Central memory CD8-positive, alpha-beta T cell (primary cell): ENCODE measurements at regions not wholly inside any gene's neighbourhood (a gene's known extent, or its start where the extent isn't known, plus 50 kb on each side); places are given as distances from the start of the nearest gene placed in this dataset.
"Not testable (repeated sequence)": the region's sequence is repeated elsewhere in the genome, so short reads cannot be mapped to it uniquely, and the experiment has no call there.

Experiments
- ATAC-seq: fragments of 150-1000 bp; cut with Tn5 transposase; replicated peaks from 2 replicates; pipeline ENCODE4 v1.10.0; 2022; ENCODE audit warnings: mild to moderate bottlenecking, moderate FRiP score, moderate number of reproducible peaks; ENCODE audit not compliant: poor library complexity, severe bottlenecking; ENCODE audit errors: extremely low read depth
- DNase-seq, 2 donors: peaks; one replicate each; pipeline ENCODE4 v3.0.0; 2021; ENCODE audit warnings: low spot score in 2 of 2
- H3K27ac Mint-ChIP-seq: one replicate; pipeline ENCODE4 v1.8.0; 2022; ENCODE audit warnings: low read depth, mild to moderate bottlenecking, moderate library complexity, mixed read lengths
- H3K27me3 Mint-ChIP-seq: one replicate; pipeline ENCODE4 v1.8.0; 2022; ENCODE audit warnings: mixed read lengths
- H3K36me3 Mint-ChIP-seq: one replicate; pipeline ENCODE4 v1.8.0; 2022; ENCODE audit warnings: mild to moderate bottlenecking, moderate library complexity, mixed read lengths; ENCODE audit not compliant: insufficient read depth
- H3K4me1 Mint-ChIP-seq: one replicate; pipeline ENCODE4 v1.8.0; 2022; ENCODE audit warnings: mixed read lengths
- H3K4me3 Mint-ChIP-seq: one replicate; pipeline ENCODE4 v1.8.0; 2022; ENCODE audit warnings: mild to moderate bottlenecking, moderate library complexity, mixed read lengths
- H3K9me3 Mint-ChIP-seq: one replicate; pipeline ENCODE4 v1.8.0; 2022; ENCODE audit warnings: mixed read lengths

DNA sequence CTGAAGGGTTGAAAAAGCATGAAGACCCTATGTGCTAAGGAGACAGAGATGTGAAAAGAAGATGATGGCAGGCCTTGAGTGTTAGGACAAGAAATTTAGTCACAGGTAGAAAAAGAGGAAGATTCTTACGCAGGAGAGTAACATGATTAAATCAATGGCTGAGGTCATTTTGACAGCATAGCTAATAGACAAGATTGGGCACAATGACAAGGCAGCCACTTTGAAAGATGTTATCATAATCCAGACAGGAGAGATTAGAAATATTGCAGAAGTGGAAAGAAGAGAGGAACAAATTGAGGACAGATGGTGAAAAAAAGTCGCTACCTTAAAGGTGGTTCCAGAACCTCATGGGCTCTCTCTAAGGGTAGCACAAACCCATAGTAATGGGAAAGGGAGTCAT lies 228.8 kb upstream of the DDHD1 start:
- Mint-ChIP-seq H3K4me1 (no peaks in the 10 kb centered on the region), H3K27ac (no peak overlapping the region), H3K4me3 (no peak overlapping the region), H3K27me3 (peaks cover under 1% of the 10 kb centered on the region), H3K36me3 (no peaks in the 10 kb centered on the region), H3K9me3 (no peaks in the 10 kb centered on the region)
- DNase-seq (no peak), ATAC-seq (no peak)

DNA sequence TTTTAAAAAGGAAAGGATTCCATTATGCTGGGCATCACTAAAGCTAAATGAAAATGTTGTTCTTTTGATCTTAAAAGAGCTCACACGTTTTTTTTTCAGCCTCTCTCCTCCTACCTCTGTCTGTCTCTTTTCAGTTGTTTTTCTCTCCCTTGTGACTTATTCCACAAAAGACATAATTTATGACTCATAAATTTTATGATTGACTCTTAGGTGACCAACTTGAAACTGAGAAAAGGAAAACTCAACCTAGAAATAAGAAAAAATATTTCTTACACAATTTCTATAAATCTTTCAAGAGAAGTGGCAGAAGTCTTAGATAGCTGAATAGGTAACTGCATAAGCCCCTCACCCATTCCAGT lies 227.7 kb upstream of the DDHD1 start:
- no peak overlapping the region for H3K4me3 Mint-ChIP-seq
- no peaks in the 10 kb centered on the region for H3K9me3 Mint-ChIP-seq
- no peaks in the 10 kb centered on the region for H3K36me3 Mint-ChIP-seq
- ATAC-seq (no peak), DNase-seq (no peak)
- H3K4me1 Mint-ChIP-seq, result no peaks in the 10 kb centered on the region
- H3K27me3 Mint-ChIP-seq, result no peaks in the 10 kb centered on the region
- no peak overlapping the region for H3K27ac Mint-ChIP-seq

DNA sequence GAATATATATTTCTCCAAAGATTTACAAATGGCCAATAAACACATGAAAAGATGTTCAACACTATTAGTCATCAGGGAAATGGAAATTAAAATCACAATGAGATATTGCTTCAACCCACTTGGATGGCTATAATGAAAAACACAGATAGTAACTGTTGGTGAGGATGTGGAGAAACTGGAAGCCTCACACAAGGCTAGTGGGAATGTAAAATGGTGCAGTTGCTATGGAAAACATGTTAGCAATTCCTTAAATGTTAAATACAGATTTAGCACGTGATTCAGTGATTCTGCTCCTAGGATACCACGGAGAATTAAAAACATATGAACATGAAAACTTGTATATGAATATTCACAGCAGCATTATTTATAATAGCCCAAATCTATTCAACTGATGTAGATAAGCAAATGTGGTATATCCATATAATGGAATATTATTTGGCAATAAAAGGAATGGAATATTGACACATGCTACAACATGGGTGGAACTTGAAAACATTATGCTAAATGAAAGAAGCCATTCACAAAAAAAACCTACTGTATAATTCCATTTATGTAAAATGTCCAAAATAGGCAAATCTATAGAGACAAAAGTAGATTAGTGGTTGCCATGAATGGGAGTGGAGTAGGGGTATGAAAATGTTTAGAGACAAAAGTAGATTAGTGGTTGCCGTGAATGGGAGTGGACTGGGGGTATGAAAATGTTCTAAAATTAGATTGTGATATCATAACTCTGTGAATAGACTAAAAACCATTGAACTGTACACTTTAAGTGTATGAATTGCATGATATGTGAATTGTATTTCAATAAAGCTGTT lies 227.1 kb upstream of the DDHD1 start:
- ATAC-seq (no peak), DNase-seq (no peak)
- no peaks in the 10 kb centered on the region for H3K9me3 Mint-ChIP-seq
- no peak overlapping the region for H3K27ac Mint-ChIP-seq
- H3K36me3 Mint-ChIP-seq, result no peaks in the 10 kb centered on the region
- H3K4me1 Mint-ChIP-seq, result no peaks in the 10 kb centered on the region
- H3K27me3 Mint-ChIP-seq, result no peaks in the 10 kb centered on the region
- no peak overlapping the region for H3K4me3 Mint-ChIP-seq

DNA sequence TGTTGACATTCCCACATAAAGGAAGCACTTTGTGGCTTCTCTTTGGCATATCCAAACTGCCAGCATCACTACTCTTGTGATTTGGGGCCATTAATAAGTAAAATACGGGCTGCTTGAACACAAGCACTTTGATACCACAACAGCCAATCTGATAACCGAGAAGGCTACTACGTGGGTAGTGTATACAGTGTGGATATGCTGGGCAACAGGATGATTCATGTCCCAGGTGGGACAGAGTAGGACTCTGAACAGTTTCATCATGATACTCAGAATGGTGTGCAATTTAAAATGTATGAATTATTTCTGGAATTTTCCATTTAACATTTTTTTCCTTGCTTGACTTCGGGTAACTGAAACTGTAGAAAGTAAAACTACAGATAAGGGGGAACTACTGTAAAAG lies 225.0 kb upstream of the DDHD1 start:
- Mint-ChIP-seq H3K27ac (no peak overlapping the region), H3K4me3 (no peak overlapping the region), H3K9me3 (no peaks in the 10 kb centered on the region), H3K4me1 (no peaks in the 10 kb centered on the region), H3K27me3 (no peaks in the 10 kb centered on the region), H3K36me3 (no peaks in the 10 kb centered on the region)
- DNase-seq (no peak), ATAC-seq (no peak)

DNA sequence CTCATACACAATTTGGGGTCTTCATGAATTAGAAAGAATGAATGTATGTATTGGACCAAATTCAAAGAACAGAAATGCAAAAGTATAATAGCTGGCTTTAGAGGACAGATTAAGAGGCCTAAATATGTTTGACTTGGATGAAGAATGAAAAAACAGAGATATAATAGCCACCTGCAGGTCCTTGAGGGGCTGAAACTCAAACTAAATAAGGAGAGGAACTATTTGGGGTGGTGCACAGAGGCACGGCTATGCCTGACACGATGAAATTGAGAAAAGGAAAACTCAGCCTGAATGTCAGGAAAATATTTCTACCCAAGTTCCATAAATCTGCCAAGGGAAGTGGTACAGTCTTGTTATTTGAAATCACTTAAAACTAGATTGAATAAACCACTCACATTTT lies 222.9 kb upstream of the DDHD1 start:
- Mint-ChIP-seq H3K9me3 (no peaks in the 10 kb centered on the region), H3K4me3 (no peak overlapping the region), H3K4me1 (no peaks in the 10 kb centered on the region), H3K27me3 (no peaks in the 10 kb centered on the region), H3K27ac (no peak overlapping the region), H3K36me3 (no peaks in the 10 kb centered on the region)
- DNase-seq (no peak), ATAC-seq (no peak)

DNA sequence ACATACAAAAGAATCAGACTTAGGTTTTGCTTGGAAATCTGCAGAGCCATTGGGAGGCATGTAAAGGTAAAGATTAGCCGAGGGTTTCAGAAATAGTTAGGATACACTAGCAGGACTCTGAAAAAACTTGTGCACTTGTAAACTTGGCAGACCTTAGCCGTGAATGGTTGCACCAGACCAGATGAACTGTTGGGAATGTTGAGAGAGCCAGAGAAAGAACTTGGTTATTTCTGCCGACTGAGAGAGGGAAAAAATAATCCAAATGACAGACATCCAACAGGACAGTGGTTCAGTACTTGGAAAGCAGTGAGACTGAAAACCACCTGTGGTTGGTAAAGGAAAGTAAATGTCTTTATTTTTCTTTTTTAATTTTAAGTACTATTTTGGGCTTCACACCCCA lies 222.5 kb upstream of the DDHD1 start:
- Mint-ChIP-seq H3K4me1 (no peaks in the 10 kb centered on the region), H3K4me3 (no peak overlapping the region), H3K36me3 (no peaks in the 10 kb centered on the region), H3K27me3 (peaks cover 4% of the 10 kb centered on the region), H3K27ac (no peak overlapping the region), H3K9me3 (no peaks in the 10 kb centered on the region)
- DNase-seq (no peak), ATAC-seq (no peak)

DNA sequence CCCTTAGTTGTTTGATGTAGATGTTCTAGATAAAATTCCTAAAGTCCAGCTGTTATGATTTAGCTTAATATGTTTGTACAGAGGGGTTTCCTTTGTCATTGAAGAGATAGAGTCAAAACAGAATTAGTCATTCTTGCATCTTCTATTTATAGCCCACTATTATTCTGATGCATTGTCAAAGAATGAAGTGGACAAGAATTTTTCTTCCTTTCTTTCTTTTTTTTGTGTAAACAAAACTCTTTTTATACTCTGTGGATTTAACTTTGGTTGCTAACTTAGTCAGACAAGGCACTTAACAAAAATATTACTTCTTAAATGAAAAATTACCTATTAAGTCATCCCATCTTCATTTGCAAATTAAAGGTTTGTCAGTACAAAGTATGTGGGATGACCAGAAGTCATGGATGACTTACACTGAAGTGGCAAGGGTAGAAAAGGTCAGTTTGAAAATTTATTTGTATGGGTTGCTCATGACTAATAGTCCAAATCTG lies 215.6 kb upstream of the DDHD1 start:
- Mint-ChIP-seq H3K4me1 (no peaks in the 10 kb centered on the region), H3K27ac (no peak overlapping the region), H3K4me3 (no peak overlapping the region), H3K27me3 (peaks cover 9% of the 10 kb centered on the region), H3K9me3 (no peaks in the 10 kb centered on the region), H3K36me3 (no peaks in the 10 kb centered on the region)
- no peak for DNase-seq
- ATAC-seq, result no peak

DNA sequence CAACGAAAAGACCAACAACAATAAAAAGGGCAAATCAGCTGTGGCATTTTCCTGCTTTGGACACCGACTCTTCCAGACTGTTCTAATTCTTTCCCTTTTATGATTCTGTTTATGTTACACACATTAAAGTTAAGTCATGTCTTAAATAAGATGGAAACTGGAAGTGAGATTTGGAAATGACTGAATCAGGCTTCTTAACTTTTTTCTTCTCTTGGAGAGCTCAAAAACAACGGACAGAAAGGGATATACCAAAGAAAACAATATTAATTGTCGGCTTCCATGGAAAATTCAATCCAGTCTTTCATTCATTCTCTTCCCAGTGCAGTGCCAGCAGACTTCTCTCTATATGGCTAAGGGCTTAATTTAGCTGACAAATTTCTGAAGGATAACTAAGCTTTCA lies 214.9 kb upstream of the DDHD1 start:
- Mint-ChIP-seq H3K9me3 (no peaks in the 10 kb centered on the region), H3K27me3 (peaks cover 9% of the 10 kb centered on the region), H3K27ac (no peak overlapping the region), H3K36me3 (no peaks in the 10 kb centered on the region), H3K4me3 (no peak overlapping the region), H3K4me1 (no peaks in the 10 kb centered on the region)
- ATAC-seq, result no peak
- no peak for DNase-seq

DNA sequence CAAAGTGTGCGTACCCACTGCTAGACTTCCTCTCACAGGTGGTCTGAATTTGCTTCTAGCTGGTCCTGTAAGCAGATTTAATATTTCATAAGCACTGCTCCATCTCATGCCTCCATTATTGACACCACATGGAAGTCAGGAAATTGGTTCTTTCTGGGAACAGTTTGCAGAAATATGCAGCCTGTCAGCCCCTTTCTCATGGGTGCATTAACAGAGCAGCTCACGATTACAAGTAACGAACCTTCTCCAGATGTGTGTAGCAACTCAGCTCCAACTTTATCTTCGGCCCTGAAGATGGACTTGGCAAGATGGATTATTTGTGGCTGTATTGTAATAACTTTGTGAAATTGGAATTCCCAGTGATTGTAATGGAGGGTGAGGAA lies 214.5 kb upstream of the DDHD1 start:
- H3K4me1 Mint-ChIP-seq, result no peaks in the 10 kb centered on the region
- H3K4me3 Mint-ChIP-seq, result no peak overlapping the region
- H3K36me3 Mint-ChIP-seq, result no peaks in the 10 kb centered on the region
- no peak overlapping the region for H3K27ac Mint-ChIP-seq
- H3K27me3 Mint-ChIP-seq, result peaks cover 9% of the 10 kb centered on the region
- ATAC-seq (no peak), DNase-seq (no peak)
- H3K9me3 Mint-ChIP-seq, result no peaks in the 10 kb centered on the region

DNA sequence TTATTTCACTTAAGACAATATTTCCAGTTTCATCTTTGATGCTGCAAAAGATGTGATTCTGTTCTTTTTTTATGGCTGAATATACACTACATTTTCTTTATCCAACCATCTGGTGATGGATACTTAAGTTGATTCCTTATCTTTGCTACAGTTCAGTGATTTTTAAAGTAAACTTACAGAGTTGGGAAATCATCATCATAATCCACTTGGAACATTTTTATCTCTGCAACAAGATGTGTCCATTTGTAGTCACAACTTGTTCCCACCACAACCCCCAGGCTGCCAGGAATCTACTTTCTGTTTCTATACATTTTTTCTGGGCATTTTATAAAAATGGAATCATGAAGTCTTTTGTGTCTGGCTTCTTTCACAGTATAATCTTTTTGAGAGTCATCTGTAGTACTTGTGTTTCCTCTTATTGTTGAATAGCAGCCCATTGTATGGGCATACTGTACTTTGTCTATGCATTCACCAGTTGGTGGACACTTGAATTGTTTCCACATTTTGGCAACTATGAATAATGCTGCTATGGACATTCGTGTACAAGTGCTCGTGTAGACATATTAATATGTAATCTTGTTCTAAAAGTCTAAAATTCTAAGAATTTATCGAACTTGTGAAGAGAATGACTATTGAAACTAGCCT lies 212.5 kb upstream of the DDHD1 start:
- no peaks in the 10 kb centered on the region for H3K36me3 Mint-ChIP-seq
- H3K4me1 Mint-ChIP-seq, result no peaks in the 10 kb centered on the region
- no peak overlapping the region for H3K4me3 Mint-ChIP-seq
- DNase-seq (no peak), ATAC-seq (no peak)
- H3K9me3 Mint-ChIP-seq, result no peaks in the 10 kb centered on the region
- H3K27me3 Mint-ChIP-seq, result peaks cover 5% of the 10 kb centered on the region
- no peak overlapping the region for H3K27ac Mint-ChIP-seq

DNA sequence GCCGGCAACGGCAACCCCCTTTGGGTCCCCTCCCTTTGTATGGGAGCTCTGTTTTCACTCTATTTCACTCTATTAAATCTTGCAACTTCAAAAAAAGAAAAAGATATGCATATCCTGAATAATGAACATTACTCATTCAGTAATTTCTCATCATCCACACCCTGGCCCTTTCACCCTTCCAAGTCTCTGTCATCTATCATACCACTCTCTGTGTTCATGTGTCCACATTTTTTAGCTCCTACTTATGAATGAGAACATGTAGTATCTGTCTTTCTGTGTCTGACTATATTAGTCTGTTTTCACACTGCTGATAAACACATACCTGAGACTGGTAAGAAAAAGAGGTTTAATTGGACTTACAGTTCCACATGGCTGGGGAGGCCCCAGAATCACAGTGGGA lies 209.8 kb upstream of the DDHD1 start:
- not testable (repeated sequence) for H3K4me3 Mint-ChIP-seq, DNase-seq, H3K9me3 Mint-ChIP-seq, H3K27ac Mint-ChIP-seq, H3K4me1 Mint-ChIP-seq, ATAC-seq, H3K27me3 Mint-ChIP-seq, H3K36me3 Mint-ChIP-seq

DNA sequence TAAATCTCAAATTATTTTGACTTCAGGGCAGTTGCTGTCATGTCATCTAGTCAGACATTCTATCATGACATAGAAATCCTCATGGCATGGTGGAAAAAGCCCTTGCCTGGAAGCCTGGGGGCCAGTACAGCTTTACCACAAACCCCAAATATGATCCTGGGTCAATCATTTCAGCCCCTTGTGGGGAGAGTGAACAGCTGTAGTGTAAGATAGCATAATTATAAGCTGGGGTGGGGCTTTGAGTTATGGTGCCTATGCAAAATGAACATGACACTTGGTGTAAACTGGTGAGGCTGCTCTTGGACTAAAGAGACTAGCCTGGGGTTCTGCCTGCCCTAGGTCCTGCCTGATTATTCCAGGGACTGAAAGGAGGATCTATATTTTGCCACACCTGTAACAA lies 207.7 kb upstream of the DDHD1 start:
- H3K4me1 Mint-ChIP-seq, result no peaks in the 10 kb centered on the region
- H3K27me3 Mint-ChIP-seq, result no peaks in the 10 kb centered on the region
- DNase-seq (no peak), ATAC-seq (no peak)
- H3K9me3 Mint-ChIP-seq, result no peaks in the 10 kb centered on the region
- no peak overlapping the region for H3K4me3 Mint-ChIP-seq
- H3K27ac Mint-ChIP-seq, result no peak overlapping the region
- no peaks in the 10 kb centered on the region for H3K36me3 Mint-ChIP-seq

DNA sequence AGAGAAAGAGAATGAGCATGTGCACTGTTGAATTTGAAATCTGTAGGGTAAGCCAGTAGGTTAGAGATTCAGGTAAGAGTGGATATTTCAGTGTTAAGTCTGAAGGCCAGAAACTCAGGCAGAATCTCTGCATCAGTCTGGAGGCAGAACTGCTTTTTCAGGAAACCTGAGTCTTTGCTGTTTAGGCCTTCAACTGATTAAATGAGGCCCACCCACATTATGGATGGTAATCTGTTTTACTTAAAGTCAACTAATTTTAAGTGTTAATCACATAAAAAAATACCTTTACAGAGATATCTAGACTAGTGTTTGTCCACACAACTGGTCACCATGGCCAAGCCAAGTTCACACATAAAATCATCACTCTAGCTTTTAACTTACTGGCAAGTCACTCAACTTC lies 205.0 kb upstream of the DDHD1 start:
- Mint-ChIP-seq H3K36me3 (no peaks in the 10 kb centered on the region), H3K27ac (no peak overlapping the region), H3K4me1 (no peaks in the 10 kb centered on the region), H3K9me3 (no peaks in the 10 kb centered on the region), H3K27me3 (no peaks in the 10 kb centered on the region), H3K4me3 (no peak overlapping the region)
- ATAC-seq, result no peak
- no peak for DNase-seq
